ENCODE measurements at regions not wholly inside any gene's neighbourhood (a gene's known extent, or its start where the extent isn't known, plus 50 kb on each side); places are given as distances from the start of the nearest gene placed in this dataset.

- peaks cover 20% of the 10 kb centered on the region for H3K4me1 Mint-ChIP-seq (ENCODE audit: low read depth, unreplicated experiment)
- peak overlapping the region; percentile 90 for H3K4me3 Mint-ChIP-seq (ENCODE audit: unreplicated experiment)
- peak overlapping the region; percentile 29 for H3K27ac Mint-ChIP-seq (ENCODE audit: unreplicated experiment)
- peak; percentile 46 for DNase-seq
- TF ChIP-seq CTCF (IDR thresholded peaks at IDR 0.05; ENCODE audit: partially characterized antibody, unreplicated experiment), result no peak
- H3K36me3 Mint-ChIP-seq (ENCODE audit: unreplicated experiment), result no peaks in the 10 kb centered on the region
- peaks cover 31% of the 10 kb centered on the region for H3K27me3 Mint-ChIP-seq (ENCODE audit: unreplicated experiment)
- peaks cover 18% of the 10 kb centered on the region for H3K9me3 Mint-ChIP-seq (ENCODE audit: unreplicated experiment)
These were observed 145.6 kb upstream of the ZNF536 start for GRCh38 chr19:30226464-30227011.

GRCh38 chr19:30227012-30227621, 145.1 kb upstream of the ZNF536 start:
- no peaks in the 10 kb centered on the region for H3K36me3 Mint-ChIP-seq (ENCODE audit: unreplicated experiment)
- DNase-seq, result no peak
- TF ChIP-seq CTCF (IDR thresholded peaks at IDR 0.05; ENCODE audit: partially characterized antibody, unreplicated experiment), result no peak
- H3K27me3 Mint-ChIP-seq (ENCODE audit: unreplicated experiment), result peaks cover 28% of the 10 kb centered on the region
- H3K9me3 Mint-ChIP-seq (ENCODE audit: unreplicated experiment), result peaks cover 16% of the 10 kb centered on the region
- peak overlapping the region; percentile 29 for H3K27ac Mint-ChIP-seq (ENCODE audit: unreplicated experiment)
- peak overlapping the region; percentile 84 for H3K4me3 Mint-ChIP-seq (ENCODE audit: unreplicated experiment)
- H3K4me1 Mint-ChIP-seq (ENCODE audit: low read depth, unreplicated experiment), result peaks cover 20% of the 10 kb centered on the region

GRCh38 chr19:30227661-30228112, 144.5 kb upstream of the ZNF536 start:
- Mint-ChIP-seq H3K27ac (ENCODE audit: unreplicated experiment) (peak overlapping the region; percentile 79), H3K36me3 (ENCODE audit: unreplicated experiment) (no peaks in the 10 kb centered on the region)

GRCh38 chr19:30228113-30228834, 143.9 kb upstream of the ZNF536 start:
- peak; percentile 60 for DNase-seq
- peaks cover 14% of the 10 kb centered on the region for H3K9me3 Mint-ChIP-seq (ENCODE audit: unreplicated experiment)
- peak overlapping the region; percentile 97 for H3K4me3 Mint-ChIP-seq (ENCODE audit: unreplicated experiment)
- no peak for TF ChIP-seq CTCF (IDR thresholded peaks at IDR 0.05; ENCODE audit: partially characterized antibody, unreplicated experiment)
- peaks cover 15% of the 10 kb centered on the region for H3K4me1 Mint-ChIP-seq (ENCODE audit: low read depth, unreplicated experiment)
- peaks cover 24% of the 10 kb centered on the region for H3K27me3 Mint-ChIP-seq (ENCODE audit: unreplicated experiment)
- H3K27ac Mint-ChIP-seq (ENCODE audit: unreplicated experiment), result peak overlapping the region; percentile 93
- H3K36me3 Mint-ChIP-seq (ENCODE audit: unreplicated experiment), result no peaks in the 10 kb centered on the region

More at GRCh38 chr19:30227661-30228112, 144.5 kb upstream of the ZNF536 start:
- Mint-ChIP-seq H3K4me3 (ENCODE audit: unreplicated experiment) (peak overlapping the region; percentile 90), H3K27me3 (ENCODE audit: unreplicated experiment) (peaks cover 28% of the 10 kb centered on the region), H3K9me3 (ENCODE audit: unreplicated experiment) (peaks cover 16% of the 10 kb centered on the region), H3K4me1 (ENCODE audit: low read depth, unreplicated experiment) (peaks cover 20% of the 10 kb centered on the region)
- peak; percentile 80 for TF ChIP-seq CTCF (IDR thresholded peaks at IDR 0.05; ENCODE audit: partially characterized antibody, unreplicated experiment)
- peak; percentile 90 for DNase-seq
